MM.1S (cell line): ENCODE measurements at regions not wholly inside any gene's neighbourhood (a gene's known extent, or its start where the extent isn't known, plus 50 kb on each side); places are given as distances from the start of the nearest gene placed in this dataset.

Source experiments
- DNase-seq: peaks from one replicate; pipeline ENCODE4 v3.0.0-alpha.2; 2015
- H2AFZ ChIP-seq: fragments of 300-600 bp; sonication (generic); 2 replicates; pipeline ENCODE4 v1.6.0; 2016; ENCODE audit warnings: antibody characterized with exemption, low read length
- H3F3A ChIP-seq: fragments of 300-600 bp; sonication (generic); 2 replicates; pipeline ENCODE4 v1.6.1; 2016; ENCODE audit warnings: mild to moderate bottlenecking, antibody characterized with exemption, low read length, moderate library complexity, mixed read lengths; ENCODE audit not compliant: insufficient read depth
- H3K27ac ChIP-seq: fragments of 300-600 bp; sonication (generic); 2 replicates; pipeline ENCODE4 v1.5.1; 2016; ENCODE audit warnings: mild to moderate bottlenecking, low read length
- H3K27me3 ChIP-seq: fragments of 300-600 bp; sonication (generic); replicated peaks from 2 replicates; pipeline ENCODE4 v1.6.0; 2016; ENCODE audit warnings: low read length; ENCODE audit not compliant: insufficient read depth
- H3K36me3 ChIP-seq: fragments of 300-600 bp; sonication (generic); replicated peaks from 2 replicates; pipeline ENCODE4 v1.6.1; 2016; ENCODE audit warnings: mild to moderate bottlenecking, low read length, mixed read lengths; ENCODE audit not compliant: insufficient read depth
- H3K4me1 ChIP-seq: fragments of 300-600 bp; sonication (generic); 2 replicates; pipeline ENCODE4 v1.6.1; 2016; ENCODE audit warnings: low read length, mixed read lengths
- H3K4me2 ChIP-seq: fragments of 300-600 bp; sonication (generic); 2 replicates; pipeline ENCODE4 v1.6.0; 2016; ENCODE audit warnings: low read depth, low read length
- H3K4me3 ChIP-seq: fragments of 300-600 bp; sonication (generic); 2 replicates; pipeline ENCODE4 v1.5.1; 2016; ENCODE audit warnings: low read length, mixed read lengths
- H3K79me2 ChIP-seq: fragments of 300-600 bp; sonication (generic); 2 replicates; pipeline ENCODE4 v1.6.1; 2016; ENCODE audit warnings: mixed run types, low read length, mixed read lengths
- H3K9ac ChIP-seq: fragments of 300-600 bp; sonication (generic); 2 replicates; pipeline ENCODE4 v1.6.1; 2016; ENCODE audit warnings: low read length, mixed read lengths
- H3K9me2 ChIP-seq: fragments of 300-600 bp; sonication (generic); replicated peaks from 2 replicates; pipeline ENCODE4 v1.6.1; 2016; ENCODE audit warnings: mild to moderate bottlenecking, low read length, mixed read lengths; ENCODE audit not compliant: insufficient read depth
- H3K9me3 ChIP-seq: fragments of 300-600 bp; sonication (generic); replicated peaks from 2 replicates; pipeline ENCODE4 v1.6.1; 2016; ENCODE audit warnings: mild to moderate bottlenecking, low read length, mixed read lengths; ENCODE audit not compliant: insufficient read depth
- H4K20me1 ChIP-seq: fragments of 300-600 bp; sonication (generic); 2 replicates; pipeline ENCODE4 v1.6.1; 2016; ENCODE audit warnings: mild to moderate bottlenecking, low read length, moderate library complexity, mixed read lengths; ENCODE audit not compliant: insufficient read depth
- CTCF ChIP-seq: fragments of 300-600 bp; sonication (generic); IDR thresholded peaks from 2 replicates; pipeline ENCODE4 v1.5.1; 2016; ENCODE audit warnings: antibody characterized with exemption, low read length, mixed read lengths
- EZH2 ChIP-seq: fragments of 300-600 bp; sonication (generic); optimal IDR thresholded peaks from 2 replicates; pipeline ENCODE3; 2017; ENCODE audit warnings: low read depth, mild to moderate bottlenecking, antibody characterized with exemption, low read length, mixed read lengths
- EZH2phosphoT487 ChIP-seq: fragments of 300-600 bp; sonication (generic); IDR thresholded peaks from 2 replicates; pipeline ENCODE4 v1.6.1; 2018; ENCODE audit warnings: antibody characterized with exemption, low read length

- H3K36me3 ChIP-seq = no peaks in the 10 kb centered on the region
- no peaks in the 10 kb centered on the region for H3K79me2 ChIP-seq
- no peaks in the 10 kb centered on the region for H3K9me3 ChIP-seq
- no peak overlapping the region for H3K27ac ChIP-seq
- peaks cover 4% of the 10 kb centered on the region; the same call in 1 of the 2 replicates for H3F3A ChIP-seq
- no peaks in the 10 kb centered on the region for H4K20me1 ChIP-seq
- no peak overlapping the region for H2AFZ ChIP-seq
- H3K4me1 ChIP-seq = peaks cover 19% of the 10 kb centered on the region
- TF ChIP-seq EZH2phosphoT487 = no peak
- no peak for TF ChIP-seq CTCF
- TF ChIP-seq EZH2 = no peak
- no peak overlapping the region for H3K4me3 ChIP-seq
- H3K9ac ChIP-seq = no peak overlapping the region
- no peaks in the 10 kb centered on the region for H3K27me3 ChIP-seq
- DNase-seq = no peak
- no peaks in the 10 kb centered on the region for H3K9me2 ChIP-seq
- H3K4me2 ChIP-seq = no peak overlapping the region
Observed at GRCh38 chr6:44052419-44053023, 74.7 kb downstream of the MRPL14 start.

GRCh38 chr6:44051515-44051914 is 75.7 kb downstream of the MRPL14 start:
- no peaks in the 10 kb centered on the region for H3K9me2 ChIP-seq
- no peaks in the 10 kb centered on the region for H3K27me3 ChIP-seq
- no peak overlapping the region for H3K4me3 ChIP-seq
- peaks cover 4% of the 10 kb centered on the region; the same call in 1 of the 2 replicates for H3F3A ChIP-seq
- no peak overlapping the region for H2AFZ ChIP-seq
- TF ChIP-seq EZH2 (no peak), EZH2phosphoT487 (no peak), CTCF (no peak)
- H3K9me3 ChIP-seq = no peaks in the 10 kb centered on the region
- H3K36me3 ChIP-seq = no peaks in the 10 kb centered on the region
- no peak overlapping the region for H3K9ac ChIP-seq
- no peaks in the 10 kb centered on the region for H3K79me2 ChIP-seq
- H3K27ac ChIP-seq = no peak overlapping the region
- peaks cover 19% of the 10 kb centered on the region for H3K4me1 ChIP-seq
- DNase-seq = no peak
- no peak overlapping the region for H3K4me2 ChIP-seq
- no peaks in the 10 kb centered on the region for H4K20me1 ChIP-seq

- H3K9me2 ChIP-seq = no peaks in the 10 kb centered on the region
- no peaks in the 10 kb centered on the region for H4K20me1 ChIP-seq
- no peaks in the 10 kb centered on the region for H3K9me3 ChIP-seq
- DNase-seq = no peak
- no peaks in the 10 kb centered on the region for H3K27me3 ChIP-seq
- no peak overlapping the region for H2AFZ ChIP-seq
- no peak overlapping the region for H3K9ac ChIP-seq
- no peak overlapping the region for H3K27ac ChIP-seq
- H3K79me2 ChIP-seq = no peaks in the 10 kb centered on the region
- peaks cover 19% of the 10 kb centered on the region for H3K4me1 ChIP-seq
- TF ChIP-seq CTCF (no peak), EZH2phosphoT487 (no peak), EZH2 (no peak)
- H3K4me3 ChIP-seq = no peak overlapping the region
- no peaks in the 10 kb centered on the region for H3K36me3 ChIP-seq
- H3K4me2 ChIP-seq = no peak overlapping the region
- peaks cover 4% of the 10 kb centered on the region; the same call in 1 of the 2 replicates for H3F3A ChIP-seq
Observed at GRCh38 chr6:44050872-44051505, 76.3 kb downstream of the MRPL14 start.
